Dedifferentiated amniotic fluid mesenchymal stem cell (primary cell): ENCODE measurements at regions not wholly inside any gene's neighbourhood (a gene's known extent, or its start where the extent isn't known, plus 50 kb on each side); places are given as distances from the start of the nearest gene placed in this dataset.

Experiments
- DNase-seq: peaks from one replicate; pipeline ENCODE4 v3.0.0-alpha.2; 2016; ENCODE audit errors: extremely low spot score

DNA sequence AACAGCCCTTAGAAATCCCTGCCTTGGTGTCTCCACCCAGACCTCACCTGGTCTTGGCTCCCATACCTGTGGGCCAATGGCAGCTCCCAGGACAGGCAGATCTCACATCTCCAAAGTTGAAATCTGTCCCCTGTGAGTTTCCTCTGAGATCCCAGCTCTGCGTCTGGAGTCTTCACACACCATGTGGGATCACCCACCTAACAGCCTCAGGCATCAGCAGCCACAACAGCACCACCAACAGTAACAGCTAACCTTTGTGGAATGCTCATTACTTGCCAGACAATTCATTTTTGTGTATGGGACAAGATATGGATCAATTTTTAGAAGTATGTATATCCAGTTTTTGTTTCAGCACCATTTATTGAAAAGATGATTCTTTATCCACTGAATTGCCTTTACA, 523.2 kb downstream of the MATN1 start:
- DNase-seq, result no peak

- no peak for DNase-seq
Observed at GRCh38 chr1:30199563-30199962, 523.8 kb downstream of the MATN1 start.

- DNase-seq, result no peak
Observed at GRCh38 chr1:30198795-30199403, 524.5 kb downstream of the MATN1 start.

- no peak for DNase-seq
Observed at GRCh38 chr1:30198451-30198760, 525.0 kb downstream of the MATN1 start.

GRCh38 chr1:30197639-30198450, 525.5 kb downstream of the MATN1 start:
- DNase-seq, result peak; percentile 42

GRCh38 chr1:30196872-30197638, 526.3 kb downstream of the MATN1 start:
- DNase-seq, result no peak

- DNase-seq, result no peak
Observed at GRCh38 chr1:30196457-30196856, 526.9 kb downstream of the MATN1 start.

DNA sequence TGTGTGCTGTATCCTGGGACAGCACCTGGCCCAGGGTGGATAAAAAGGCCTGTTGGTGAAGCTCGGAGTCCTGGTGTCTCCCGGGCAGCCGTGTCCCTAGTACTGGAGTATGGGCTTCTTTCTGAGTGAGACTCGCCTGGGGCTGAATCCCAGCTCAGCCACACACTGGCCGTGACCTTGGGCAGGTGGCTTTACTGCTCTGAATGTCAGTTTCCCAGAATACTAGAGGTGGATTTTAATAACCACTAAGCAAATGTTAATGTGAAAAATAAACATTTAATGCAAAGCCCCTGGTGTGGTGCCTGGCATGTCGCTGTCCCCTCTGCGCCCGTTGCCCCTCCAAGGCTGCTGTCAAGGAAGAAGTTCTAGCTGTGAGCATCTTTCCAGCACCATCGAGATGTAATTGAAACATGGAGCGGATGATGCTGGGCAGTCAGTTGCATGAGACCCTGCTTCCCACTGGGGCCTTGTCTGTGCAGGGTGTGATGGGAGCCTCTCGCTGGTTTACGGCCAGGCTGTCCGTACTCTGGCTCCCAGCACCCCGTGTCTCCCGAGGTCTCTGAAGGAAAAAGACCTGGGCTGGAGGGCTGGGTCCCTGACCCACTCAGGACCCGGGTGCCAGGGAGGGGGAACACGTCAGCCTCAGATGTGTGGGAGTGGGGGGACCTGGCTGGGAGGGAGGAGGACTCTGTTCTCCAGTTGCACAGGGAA, 527.8 kb downstream of the MATN1 start:
- no peak for DNase-seq

DNA sequence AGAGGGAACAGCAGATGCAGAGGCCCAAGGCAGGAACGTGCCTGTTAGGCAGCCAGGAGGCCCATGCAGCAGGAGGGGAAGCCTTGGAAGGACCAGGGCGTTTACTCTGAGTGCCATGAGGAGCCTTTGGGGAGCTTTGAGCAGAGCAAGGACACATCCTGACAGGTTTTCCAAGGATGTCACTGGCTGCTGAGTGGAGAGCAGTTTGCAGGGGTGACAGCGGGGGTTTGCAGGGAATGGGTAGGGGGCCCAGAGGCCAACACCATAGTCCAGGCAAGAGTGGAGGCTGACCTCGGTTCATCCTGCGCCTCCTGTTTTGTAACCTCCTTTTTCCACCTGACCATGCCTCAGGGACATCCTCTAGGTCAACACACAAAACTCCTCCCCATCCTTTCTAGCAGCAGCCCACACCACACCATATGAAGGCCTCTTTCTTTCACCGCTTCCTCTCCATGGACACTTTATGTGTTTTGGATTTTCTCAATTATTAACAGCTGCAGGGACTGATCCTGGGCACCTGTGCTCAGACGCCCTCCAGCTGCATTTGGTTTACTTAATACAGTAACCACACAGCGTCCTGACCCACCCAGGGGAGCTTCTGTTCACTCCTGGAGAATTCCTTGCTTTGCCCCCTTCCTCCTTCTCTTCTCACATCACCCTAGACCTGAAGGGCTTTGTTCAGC, 528.5 kb downstream of the MATN1 start:
- no peak for DNase-seq

DNA sequence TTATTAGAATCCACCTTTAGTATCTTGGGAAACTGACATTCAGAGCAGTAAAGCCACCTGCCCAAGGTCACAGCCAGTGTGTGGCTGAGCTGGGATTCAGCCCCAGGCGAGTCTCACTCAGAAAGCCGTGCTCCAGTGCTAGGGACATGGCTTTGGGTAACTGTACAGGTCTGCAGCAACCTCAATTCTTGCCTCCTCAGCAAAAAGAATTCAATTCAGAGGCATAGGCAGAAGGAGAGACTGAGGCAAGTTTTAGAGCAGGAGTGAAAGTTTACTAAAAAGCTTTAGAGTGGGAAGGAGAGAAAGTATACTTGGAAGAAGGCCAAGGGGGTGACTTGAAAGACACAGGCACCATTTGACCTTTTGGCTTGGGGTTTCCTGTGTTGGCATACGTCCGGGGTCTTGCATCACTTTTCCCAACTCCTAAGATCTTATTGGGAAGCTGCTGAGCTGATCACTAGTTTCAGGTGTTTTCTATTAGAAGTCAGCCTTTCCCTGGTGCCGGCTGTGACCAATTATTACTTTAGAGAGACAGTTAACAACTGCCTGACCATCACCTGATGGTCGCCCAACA, 529.3 kb downstream of the MATN1 start:
- no peak for DNase-seq

GRCh38 chr1:30192969-30193630, 530.3 kb downstream of the MATN1 start:
- DNase-seq, result no peak

DNA sequence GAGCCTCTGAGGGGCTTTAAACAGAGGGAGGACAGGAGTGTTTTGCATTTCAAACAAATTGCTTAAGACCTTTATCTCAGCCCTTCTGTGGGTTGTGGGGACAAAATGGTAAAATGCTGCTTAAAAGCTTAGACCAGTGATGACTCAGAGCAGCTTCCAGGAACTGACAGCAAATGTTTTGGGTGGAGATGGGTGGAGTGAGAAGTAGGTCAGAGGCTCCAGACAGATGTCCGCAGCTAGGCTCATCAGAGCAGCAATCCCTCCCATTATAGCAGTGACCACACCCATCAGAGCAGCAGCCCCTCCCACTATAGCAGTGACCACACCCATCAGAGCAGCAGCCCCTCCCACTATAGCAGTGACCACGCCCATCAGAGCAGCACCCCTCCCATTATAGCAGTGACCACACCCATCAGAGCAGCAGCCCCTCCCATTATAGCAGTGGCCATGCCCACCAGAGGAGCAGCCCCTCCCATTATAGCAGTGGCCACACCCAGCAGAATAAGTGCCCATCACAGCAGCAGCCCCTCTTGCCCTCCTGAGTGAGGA, 532.2 kb downstream of the MATN1 start:
- DNase-seq, result peak; percentile 56

DNA sequence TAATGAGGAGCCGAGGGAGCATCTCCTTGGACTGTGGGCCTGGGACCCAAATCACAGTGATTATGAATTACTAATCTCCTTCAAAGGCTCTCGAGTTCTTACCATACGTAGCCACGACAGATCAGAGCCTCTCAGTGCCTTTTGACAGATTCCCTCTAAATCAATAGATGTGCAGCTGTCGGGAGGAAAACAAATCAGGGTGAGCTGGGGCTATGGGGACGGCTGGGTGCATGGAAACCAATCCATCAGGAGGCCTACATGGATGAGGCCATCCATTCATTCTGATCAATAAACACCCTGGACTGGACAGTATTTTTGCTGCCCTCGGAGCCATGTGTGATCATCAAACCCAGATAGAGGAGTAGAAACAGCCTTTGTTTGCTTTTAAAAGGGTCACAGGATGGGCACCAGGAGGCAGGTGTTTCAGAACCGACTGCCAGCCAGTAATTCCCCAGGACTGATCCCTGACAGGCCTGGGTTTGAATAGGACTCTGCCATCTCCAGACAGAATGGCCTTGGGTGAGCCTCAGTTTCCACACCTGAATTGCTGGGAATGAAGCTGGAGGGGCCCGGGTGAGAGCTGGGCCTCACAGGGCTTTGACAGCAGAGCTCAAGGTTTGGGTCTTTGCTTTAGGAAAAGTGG, 532.8 kb downstream of the MATN1 start:
- DNase-seq, result no peak

- no peak for DNase-seq
Observed at GRCh38 chr1:30189818-30190500, 533.4 kb downstream of the MATN1 start.

GRCh38 chr1:30188999-30189398, 534.4 kb downstream of the MATN1 start:
- DNase-seq, result no peak

DNA sequence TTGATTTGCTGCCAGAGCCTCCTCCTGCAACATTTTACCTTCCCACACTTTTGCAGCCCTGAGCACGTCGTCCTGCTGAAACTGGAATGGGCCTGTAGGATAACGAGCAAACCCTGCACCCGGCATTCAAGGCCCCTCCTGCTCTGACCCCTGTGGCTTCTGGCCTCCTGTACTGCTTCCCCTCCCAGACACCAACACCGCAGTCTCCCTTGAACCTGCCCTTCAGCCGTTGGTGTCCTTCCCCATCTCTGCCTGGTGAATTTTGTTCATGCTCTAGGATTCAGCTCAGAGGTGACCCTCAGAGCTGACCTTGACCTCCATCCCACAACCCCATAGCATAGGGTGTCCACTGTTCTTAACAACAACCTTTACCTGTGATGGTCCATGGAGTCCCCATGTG, 535.1 kb downstream of the MATN1 start:
- DNase-seq, result no peak

DNA sequence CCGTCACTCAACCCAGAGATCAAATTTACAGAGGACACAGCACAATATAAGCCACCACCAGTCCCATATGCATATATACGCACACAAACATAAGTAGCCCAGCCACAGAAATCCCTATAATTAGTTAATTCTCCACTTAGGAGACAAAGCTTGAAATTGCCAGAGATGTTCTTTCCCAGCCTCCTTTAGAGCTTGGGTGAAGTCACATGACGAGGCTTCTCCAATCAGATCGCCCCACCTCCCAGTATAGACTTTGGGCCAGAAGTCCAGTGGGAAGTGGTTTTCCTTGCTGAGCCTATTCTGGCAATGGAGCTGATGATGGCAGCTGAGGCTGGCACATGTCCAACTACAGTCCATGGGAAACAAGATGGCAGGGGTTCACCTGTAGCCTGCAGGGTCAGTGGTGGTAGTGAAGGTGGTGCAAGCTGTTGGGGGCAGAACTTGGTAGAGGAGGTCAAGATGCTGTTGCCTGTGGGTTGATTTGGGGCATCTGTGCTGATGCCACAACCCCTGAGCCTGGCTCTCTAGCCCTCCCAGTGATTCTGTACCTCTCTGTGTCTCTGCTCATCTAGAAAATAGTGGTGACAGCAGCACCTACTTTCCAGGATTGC, 535.9 kb downstream of the MATN1 start:
- no peak for DNase-seq

DNA sequence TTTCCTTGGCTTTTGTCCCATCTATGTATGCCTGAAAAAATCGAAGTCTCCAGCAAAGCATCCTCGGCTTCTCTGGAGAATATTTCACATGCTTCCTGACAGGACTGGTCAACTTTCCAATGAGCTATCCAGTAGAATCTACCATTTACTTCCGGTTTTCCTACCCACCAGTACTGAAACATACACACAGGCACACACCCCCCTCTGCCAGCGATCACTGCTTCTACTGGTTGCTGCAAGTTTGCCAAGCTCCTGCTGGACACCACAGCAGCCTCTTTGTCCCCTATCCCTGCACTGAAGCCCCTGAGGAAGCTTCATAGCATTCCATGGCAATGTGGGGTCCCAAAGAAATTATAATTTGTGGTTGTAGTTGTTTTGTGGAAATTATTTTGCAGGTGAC, 536.8 kb downstream of the MATN1 start:
- DNase-seq, result no peak

DNA sequence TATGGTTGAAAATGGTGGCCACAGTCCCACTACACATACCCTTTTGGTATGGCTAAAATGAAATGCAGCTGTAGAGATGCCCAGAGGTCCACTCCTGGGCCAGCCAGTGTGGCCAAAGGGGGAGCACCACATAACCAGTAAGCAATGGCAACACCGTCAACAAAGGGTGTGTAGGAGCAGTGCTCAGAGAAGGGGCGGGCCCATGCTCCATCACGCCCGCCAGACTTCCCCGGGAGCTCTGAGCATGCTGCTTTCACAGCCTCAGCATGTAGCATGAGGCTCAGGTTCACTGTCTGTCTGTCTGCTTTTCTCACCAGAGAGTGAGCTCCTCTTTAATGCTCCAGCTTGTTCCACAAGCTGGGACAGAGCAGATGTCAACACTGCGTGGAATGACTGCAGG, 537.6 kb downstream of the MATN1 start:
- no peak for DNase-seq
